GM12872 (cell line): ENCODE measurements at regions not wholly inside any gene's neighbourhood (a gene's known extent, or its start where the extent isn't known, plus 50 kb on each side); places are given as distances from the start of the nearest gene placed in this dataset.

Experiments
- TF ChIP-seq, protein P1 (sequence below): IDR thresholded peaks from 3 replicates; pipeline ENCODE4 v1.5.1; 2011; ENCODE audit warnings: low read depth, mild to moderate bottlenecking, low read length, moderate library complexity; ENCODE audit not compliant: insufficient read depth

- TF ChIP-seq, protein P1, sequence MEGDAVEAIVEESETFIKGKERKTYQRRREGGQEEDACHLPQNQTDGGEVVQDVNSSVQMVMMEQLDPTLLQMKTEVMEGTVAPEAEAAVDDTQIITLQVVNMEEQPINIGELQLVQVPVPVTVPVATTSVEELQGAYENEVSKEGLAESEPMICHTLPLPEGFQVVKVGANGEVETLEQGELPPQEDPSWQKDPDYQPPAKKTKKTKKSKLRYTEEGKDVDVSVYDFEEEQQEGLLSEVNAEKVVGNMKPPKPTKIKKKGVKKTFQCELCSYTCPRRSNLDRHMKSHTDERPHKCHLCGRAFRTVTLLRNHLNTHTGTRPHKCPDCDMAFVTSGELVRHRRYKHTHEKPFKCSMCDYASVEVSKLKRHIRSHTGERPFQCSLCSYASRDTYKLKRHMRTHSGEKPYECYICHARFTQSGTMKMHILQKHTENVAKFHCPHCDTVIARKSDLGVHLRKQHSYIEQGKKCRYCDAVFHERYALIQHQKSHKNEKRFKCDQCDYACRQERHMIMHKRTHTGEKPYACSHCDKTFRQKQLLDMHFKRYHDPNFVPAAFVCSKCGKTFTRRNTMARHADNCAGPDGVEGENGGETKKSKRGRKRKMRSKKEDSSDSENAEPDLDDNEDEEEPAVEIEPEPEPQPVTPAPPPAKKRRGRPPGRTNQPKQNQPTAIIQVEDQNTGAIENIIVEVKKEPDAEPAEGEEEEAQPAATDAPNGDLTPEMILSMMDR, result no peak
Measured at GRCh38 chr6:86789779-86790411, 147.4 kb upstream of the HTR1E start.

DNA sequence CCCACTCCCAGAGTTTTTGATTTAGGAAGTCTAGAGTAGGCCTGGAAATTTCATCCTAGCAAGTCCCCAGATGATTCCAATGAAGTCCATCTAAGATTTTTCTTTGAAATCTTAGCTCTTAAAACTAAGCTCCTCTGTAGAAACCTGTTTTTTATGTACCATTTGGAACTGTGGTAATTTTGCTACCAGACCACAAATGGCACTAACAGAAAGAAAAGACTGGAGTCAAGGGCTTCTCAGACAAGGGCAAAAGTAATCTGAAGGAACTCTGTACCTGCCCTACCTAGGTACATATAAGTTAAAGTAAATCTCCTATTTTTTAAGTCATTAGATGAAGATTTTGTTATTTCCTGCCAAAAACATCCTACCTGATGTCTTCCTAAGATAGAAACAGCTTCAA lies 155.0 kb upstream of the HTR1E start:
- TF ChIP-seq, protein P1, result no peak

DNA sequence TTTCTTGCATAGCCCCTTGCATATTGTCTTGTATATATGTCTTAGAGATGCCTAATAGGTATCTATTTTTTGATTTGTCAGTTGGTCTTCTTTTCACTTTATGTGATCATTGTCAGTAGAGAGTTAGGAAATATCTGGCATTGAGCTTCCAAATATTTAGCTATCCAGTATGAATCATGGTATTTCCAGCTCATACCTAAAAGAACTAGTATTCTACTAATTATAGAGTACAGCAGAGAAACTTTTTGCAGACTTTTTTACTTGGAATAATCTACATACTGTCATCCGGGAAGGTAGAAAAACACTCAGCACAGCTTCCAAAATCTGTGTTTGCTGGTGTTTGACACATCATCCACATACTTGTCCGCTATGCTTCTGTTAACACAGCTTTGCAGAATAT lies 156.4 kb upstream of the HTR1E start:
- TF ChIP-seq, protein P1, result no peak

- TF ChIP-seq, protein P1, result no peak
Measured at GRCh38 chr6:86775893-86776292, 161.4 kb upstream of the HTR1E start.

DNA sequence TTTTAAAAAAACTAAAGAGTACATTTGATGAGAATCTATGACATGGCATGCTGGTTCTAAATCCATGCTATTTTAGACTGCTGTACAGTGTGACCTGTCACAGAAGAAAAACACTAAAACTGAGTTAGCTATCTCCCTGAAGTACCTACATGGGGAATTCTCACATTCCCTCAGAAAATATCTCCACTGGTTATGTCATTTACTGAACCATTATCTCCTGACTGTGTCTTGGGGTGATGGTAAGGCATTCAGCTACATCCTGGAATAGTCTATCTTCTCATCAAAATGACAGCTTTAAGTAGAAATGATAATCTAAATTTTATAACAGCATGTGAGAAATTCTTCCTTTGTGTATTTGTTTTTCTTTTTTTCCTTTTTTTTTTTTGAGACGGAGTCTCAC lies 172.1 kb upstream of the HTR1E start:
- TF ChIP-seq, protein P1, result no peak

- TF ChIP-seq, protein P1, result no peak
Measured at GRCh38 chr6:86756640-86757229, 180.6 kb upstream of the HTR1E start.

- TF ChIP-seq, protein P1, result no peak
Measured at GRCh38 chr6:86744048-86744447, 193.3 kb upstream of the HTR1E start.
